ENCODE measurements at regions not wholly inside any gene's neighbourhood (a gene's known extent, or its start where the extent isn't known, plus 50 kb on each side); places are given as distances from the start of the nearest gene placed in this dataset.
"Not testable (repeated sequence)": the region's sequence is repeated elsewhere in the genome, so short reads cannot be mapped to it uniquely, and the experiment has no call there.

- DNase-seq, result no peak
These were observed 411.1 kb downstream of the TMEM121 start for GRCh38 chr14:105937253-105938054.

- DNase-seq, result no peak
These were observed 411.9 kb downstream of the TMEM121 start for GRCh38 chr14:105938055-105938863.

- DNase-seq, result no peak
These were observed 412.6 kb downstream of the TMEM121 start for GRCh38 chr14:105938959-105939358.

- no peak for DNase-seq
These were observed 413.6 kb downstream of the TMEM121 start for GRCh38 chr14:105939810-105940508.

- DNase-seq, result no peak
These were observed 414.3 kb downstream of the TMEM121 start for GRCh38 chr14:105940534-105941225.

- no peak for DNase-seq
These were observed 415.1 kb downstream of the TMEM121 start for GRCh38 chr14:105941226-105942166.

- DNase-seq, result not testable (repeated sequence)
These were observed 416.3 kb downstream of the TMEM121 start for GRCh38 chr14:105942725-105943124.

- DNase-seq, result no peak
These were observed 417.7 kb downstream of the TMEM121 start for GRCh38 chr14:105943973-105944602.

- no peak for DNase-seq
These were observed 418.5 kb downstream of the TMEM121 start for GRCh38 chr14:105944632-105945610.

GRCh38 chr14:105945896-105946295 is 419.5 kb downstream of the TMEM121 start:
- DNase-seq, result no peak

- DNase-seq, result no peak
These were observed 421.2 kb downstream of the TMEM121 start for GRCh38 chr14:105947599-105947998.

- not testable (repeated sequence) for DNase-seq
These were observed 422.6 kb downstream of the TMEM121 start for GRCh38 chr14:105948955-105949354.

GRCh38 chr14:105950364-105950892 is 424.0 kb downstream of the TMEM121 start:
- DNase-seq, result not testable (repeated sequence)

- DNase-seq, result no peak
These were observed 425.0 kb downstream of the TMEM121 start for GRCh38 chr14:105951399-105951798.

- DNase-seq, result no peak
These were observed 425.8 kb downstream of the TMEM121 start for GRCh38 chr14:105952222-105952621.

GRCh38 chr14:105952826-105953225 is 426.4 kb downstream of the TMEM121 start:
- DNase-seq, result no peak

GRCh38 chr14:105961625-105962024 is 435.2 kb downstream of the TMEM121 start:
- not testable (repeated sequence) for DNase-seq

- no peak for DNase-seq
These were observed 436.1 kb downstream of the TMEM121 start for GRCh38 chr14:105962532-105962931.

- DNase-seq, result no peak
These were observed 441.9 kb downstream of the TMEM121 start for GRCh38 chr14:105968291-105968690.

All from left kidney (tissue), 1 donor.